ENCODE measurements at regions not wholly inside any gene's neighbourhood (a gene's known extent, or its start where the extent isn't known, plus 50 kb on each side); places are given as distances from the start of the nearest gene placed in this dataset.
A peak's percentile ranks its signal among the peaks of the same experiment; 100 is the strongest.

GRCh38 chr13:76489274-76489673, 396.9 kb downstream of the KCTD12 start:
- DNase-seq = no peak

- no peak for DNase-seq
Observed at GRCh38 chr13:76481738-76482137, 404.5 kb downstream of the KCTD12 start.

- DNase-seq = no peak
Observed at GRCh38 chr13:76474966-76475365, 411.2 kb downstream of the KCTD12 start.

- DNase-seq = no peak
Observed at GRCh38 chr13:76474356-76474755, 411.8 kb downstream of the KCTD12 start.

GRCh38 chr13:76473552-76474134, 412.6 kb downstream of the KCTD12 start:
- peak; percentile 55 for DNase-seq

- DNase-seq = no peak
Observed at GRCh38 chr13:76472916-76473315, 413.3 kb downstream of the KCTD12 start.

- DNase-seq = no peak
Observed at GRCh38 chr13:76471486-76471885, 414.7 kb downstream of the KCTD12 start.

GRCh38 chr13:76470991-76471390, 415.2 kb downstream of the KCTD12 start:
- DNase-seq = no peak

- DNase-seq = no peak
Observed at GRCh38 chr13:76466043-76466442, 420.2 kb downstream of the KCTD12 start.

GRCh38 chr13:76463314-76463713, 422.9 kb downstream of the KCTD12 start:
- DNase-seq = no peak

- DNase-seq = no peak
Observed at GRCh38 chr13:76461999-76462398, 424.2 kb downstream of the KCTD12 start.

GRCh38 chr13:76461484-76461883, 424.7 kb downstream of the KCTD12 start:
- DNase-seq = no peak

- no peak for DNase-seq
Observed at GRCh38 chr13:76459863-76460262, 426.3 kb downstream of the KCTD12 start.

- no peak for DNase-seq
Observed at GRCh38 chr13:76455960-76456359, 430.2 kb downstream of the KCTD12 start.

- DNase-seq = no peak
Observed at GRCh38 chr13:76454991-76455390, 431.2 kb downstream of the KCTD12 start.

GRCh38 chr13:76449716-76450115, 436.5 kb downstream of the KCTD12 start:
- no peak for DNase-seq

GRCh38 chr13:76446191-76446590, 440.0 kb downstream of the KCTD12 start:
- no peak for DNase-seq

- no peak for DNase-seq
Observed at GRCh38 chr13:76440568-76440967, 445.6 kb downstream of the KCTD12 start.

GRCh38 chr13:76439546-76439945, 446.7 kb downstream of the KCTD12 start:
- no peak for DNase-seq

GRCh38 chr13:76438050-76438449, 448.2 kb downstream of the KCTD12 start:
- no peak for DNase-seq

GRCh38 chr13:76425935-76426334, 460.3 kb downstream of the KCTD12 start:
- no peak for DNase-seq

GRCh38 chr13:76421011-76421410, 465.2 kb downstream of the KCTD12 start:
- no peak for DNase-seq

- DNase-seq = no peak
Observed at GRCh38 chr13:76418404-76418803, 467.8 kb downstream of the KCTD12 start.

GRCh38 chr13:76414320-76414719, 471.9 kb downstream of the KCTD12 start:
- DNase-seq = no peak

GRCh38 chr13:76406243-76406642, 480.0 kb downstream of the KCTD12 start:
- no peak for DNase-seq

GRCh38 chr13:76398425-76398824, 487.8 kb downstream of the KCTD12 start:
- no peak for DNase-seq

Data from NCI-H2029 (cell line).